ENCODE measurements at regions not wholly inside any gene's neighbourhood (a gene's known extent, or its start where the extent isn't known, plus 50 kb on each side); places are given as distances from the start of the nearest gene placed in this dataset.

- peaks cover 12% of the 10 kb centered on the region for H3K4me1 Mint-ChIP-seq
- no peak overlapping the region for H3K27ac Mint-ChIP-seq
- no peak overlapping the region for H3K4me3 Mint-ChIP-seq
- H3K9me3 Mint-ChIP-seq: peaks cover 3% of the 10 kb centered on the region
- no peaks in the 10 kb centered on the region for H3K79me2 ChIP-seq (ENCODE audit: low read depth)
- peaks cover 5% of the 10 kb centered on the region for H3K36me3 Mint-ChIP-seq
- no peaks in the 10 kb centered on the region for H3K9me3 ChIP-seq (ENCODE audit: low read depth)
- TF ChIP-seq, protein P1, sequence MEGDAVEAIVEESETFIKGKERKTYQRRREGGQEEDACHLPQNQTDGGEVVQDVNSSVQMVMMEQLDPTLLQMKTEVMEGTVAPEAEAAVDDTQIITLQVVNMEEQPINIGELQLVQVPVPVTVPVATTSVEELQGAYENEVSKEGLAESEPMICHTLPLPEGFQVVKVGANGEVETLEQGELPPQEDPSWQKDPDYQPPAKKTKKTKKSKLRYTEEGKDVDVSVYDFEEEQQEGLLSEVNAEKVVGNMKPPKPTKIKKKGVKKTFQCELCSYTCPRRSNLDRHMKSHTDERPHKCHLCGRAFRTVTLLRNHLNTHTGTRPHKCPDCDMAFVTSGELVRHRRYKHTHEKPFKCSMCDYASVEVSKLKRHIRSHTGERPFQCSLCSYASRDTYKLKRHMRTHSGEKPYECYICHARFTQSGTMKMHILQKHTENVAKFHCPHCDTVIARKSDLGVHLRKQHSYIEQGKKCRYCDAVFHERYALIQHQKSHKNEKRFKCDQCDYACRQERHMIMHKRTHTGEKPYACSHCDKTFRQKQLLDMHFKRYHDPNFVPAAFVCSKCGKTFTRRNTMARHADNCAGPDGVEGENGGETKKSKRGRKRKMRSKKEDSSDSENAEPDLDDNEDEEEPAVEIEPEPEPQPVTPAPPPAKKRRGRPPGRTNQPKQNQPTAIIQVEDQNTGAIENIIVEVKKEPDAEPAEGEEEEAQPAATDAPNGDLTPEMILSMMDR (IDR thresholded peaks at IDR 0.05): peak; percentile 62
- TF ChIP-seq EZH2phosphoT487 (IDR thresholded peaks at IDR 0.05): no peak
- no peaks in the 10 kb centered on the region for H3F3A ChIP-seq (ENCODE audit: low read depth)
- H3K27me3 Mint-ChIP-seq (ENCODE audit: insufficient read depth, low read depth): peaks cover 2% of the 10 kb centered on the region
- H3K9ac ChIP-seq: no peak overlapping the region
- H3K4me1 ChIP-seq: no peaks in the 10 kb centered on the region
- H3K4me2 ChIP-seq: no peak overlapping the region
- H3K27ac ChIP-seq: no peak overlapping the region
- no peak overlapping the region for H2AFZ ChIP-seq (replicated peaks)
- no peaks in the 10 kb centered on the region for H3K36me3 ChIP-seq
- no peak for DNase-seq (ENCODE audit: low spot score)
- H4K20me1 ChIP-seq (ENCODE audit: low read depth): no peaks in the 10 kb centered on the region
- H3K27me3 ChIP-seq: no peaks in the 10 kb centered on the region
- no peak overlapping the region for H3K4me3 ChIP-seq
These were observed 178.8 kb upstream of the CHST9 start for GRCh38 chr18:27363872-27364271.

DNA sequence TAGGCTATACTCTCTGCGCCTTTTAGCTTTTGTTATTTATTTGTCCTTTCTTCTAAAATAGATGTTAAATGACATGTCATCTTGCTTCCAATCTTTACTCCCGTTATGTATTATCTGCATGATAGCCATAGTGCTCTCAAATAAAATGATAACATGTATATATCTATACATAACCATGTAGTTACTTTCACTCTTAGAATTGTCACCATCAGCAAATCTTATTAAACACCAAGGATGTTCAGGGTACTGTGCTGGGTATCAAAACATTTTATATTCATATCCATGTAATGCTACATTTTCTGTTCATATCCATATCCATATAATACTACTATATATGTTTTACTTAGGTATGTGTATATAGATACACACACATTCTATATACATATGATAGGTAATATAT lies 176.4 kb upstream of the CHST9 start:
- Mint-ChIP-seq H3K9me3 (peaks cover under 1% of the 10 kb centered on the region), H3K4me1 (peaks cover 9% of the 10 kb centered on the region)

DNA sequence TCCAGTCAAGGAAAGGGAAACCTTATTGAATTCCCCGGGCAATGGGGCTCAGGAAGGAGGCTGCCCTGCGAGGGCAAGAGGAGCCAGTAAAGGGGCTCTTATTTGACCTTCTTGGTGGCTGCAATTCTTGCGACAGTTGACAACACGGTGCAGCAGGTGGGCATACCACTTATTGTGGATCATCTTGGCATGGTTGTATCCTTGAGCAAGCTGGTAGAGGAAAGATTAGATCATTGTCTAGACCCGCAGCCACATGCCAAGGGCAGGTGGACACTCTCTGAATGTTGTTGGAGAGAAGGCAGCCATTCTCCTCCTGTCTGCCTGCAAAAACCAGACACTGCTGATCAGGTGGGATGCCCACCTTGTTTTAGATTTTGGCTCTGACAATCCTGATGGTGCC lies 170.2 kb upstream of the CHST9 start:
- H3K36me3 Mint-ChIP-seq: no peaks in the 10 kb centered on the region
- Histone ChIP-seq H4K20me1 (ENCODE audit: low read depth) (no peaks in the 10 kb centered on the region), H3K27ac (no peak overlapping the region), H3K4me3 (no peak overlapping the region), H3K79me2 (ENCODE audit: low read depth) (no peaks in the 10 kb centered on the region), H2AFZ (replicated peaks) (no peak overlapping the region), H3F3A (ENCODE audit: low read depth) (no peaks in the 10 kb centered on the region), H3K9ac (no peak overlapping the region), H3K36me3 (no peaks in the 10 kb centered on the region), H3K4me2 (no peak overlapping the region), H3K27me3 (no peaks in the 10 kb centered on the region), H3K9me3 (ENCODE audit: low read depth) (no peaks in the 10 kb centered on the region), H3K4me1 (no peaks in the 10 kb centered on the region)
- no peak for TF ChIP-seq EZH2phosphoT487 (IDR thresholded peaks at IDR 0.05)
- TF ChIP-seq EZH2 (IDR thresholded peaks at IDR 0.05): no peak
- TF ChIP-seq, protein P1 (IDR thresholded peaks at IDR 0.05): no peak
- peaks cover 7% of the 10 kb centered on the region for H3K4me1 Mint-ChIP-seq
- peaks cover 2% of the 10 kb centered on the region for H3K27me3 Mint-ChIP-seq (ENCODE audit: insufficient read depth, low read depth)
- H3K27ac Mint-ChIP-seq: no peak overlapping the region
- H3K4me3 Mint-ChIP-seq: no peak overlapping the region
- H3K9me3 Mint-ChIP-seq: peaks cover 5% of the 10 kb centered on the region
- no peak for DNase-seq (ENCODE audit: low spot score)

More for the DNA sequence above, 176.4 kb upstream of the CHST9 start:
- H3K9me3 ChIP-seq (ENCODE audit: low read depth): no peaks in the 10 kb centered on the region
- H3K27me3 ChIP-seq: no peaks in the 10 kb centered on the region
- no peak overlapping the region for H2AFZ ChIP-seq (replicated peaks)
- no peaks in the 10 kb centered on the region for H4K20me1 ChIP-seq (ENCODE audit: low read depth)
- H3K36me3 ChIP-seq: no peaks in the 10 kb centered on the region
- H3K4me3 ChIP-seq: no peak overlapping the region
- no peak overlapping the region for H3K9ac ChIP-seq
- Mint-ChIP-seq H3K36me3 (peaks cover under 1% of the 10 kb centered on the region), H3K27me3 (ENCODE audit: insufficient read depth, low read depth) (peaks cover 2% of the 10 kb centered on the region), H3K27ac (no peak overlapping the region), H3K4me3 (no peak overlapping the region)
- H3F3A ChIP-seq (ENCODE audit: low read depth): no peaks in the 10 kb centered on the region
- TF ChIP-seq, protein P1 (IDR thresholded peaks at IDR 0.05): no peak
- no peak for TF ChIP-seq EZH2phosphoT487 (IDR thresholded peaks at IDR 0.05)
- TF ChIP-seq EZH2 (IDR thresholded peaks at IDR 0.05): no peak
- DNase-seq (ENCODE audit: low spot score): no peak
- H3K27ac ChIP-seq: no peak overlapping the region
- H3K4me1 ChIP-seq: no peaks in the 10 kb centered on the region
- no peak overlapping the region for H3K4me2 ChIP-seq
- no peaks in the 10 kb centered on the region for H3K79me2 ChIP-seq (ENCODE audit: low read depth)
